Transverse colon (tissue), 4 donors: ENCODE measurements at regions not wholly inside any gene's neighbourhood (a gene's known extent, or its start where the extent isn't known, plus 50 kb on each side); places are given as distances from the start of the nearest gene placed in this dataset.

Experiments used
- DNase-seq: peaks from one replicate; pipeline ENCODE4 v3.0.0-alpha.2; 2019
- H3K27ac ChIP-seq, 4 donors: fragments of 200-600 bp; sonication (generic); 2 replicates each; pipeline ENCODE4 v1.5.1; 2016 to 2018; ENCODE audit warnings: inconsistent platforms in 4 of 4
- H3K27me3 ChIP-seq: fragments of 200-600 bp; sonication (generic); 2 replicates; pipeline ENCODE4 v1.5.1; 2017; ENCODE audit warnings: inconsistent platforms
- H3K36me3 ChIP-seq, 4 donors: fragments of 200-600 bp; sonication (generic); 2 replicates each; pipeline ENCODE4 v1.5.1; 2017 to 2019; ENCODE audit warnings: inconsistent platforms in 4 of 4
- H3K4me1 ChIP-seq, 4 donors: fragments of 200-600 bp; sonication (generic); 2 replicates each; pipeline ENCODE4 v1.5.1; 2017 to 2020; ENCODE audit warnings: inconsistent platforms in 4 of 4
- H3K4me3 ChIP-seq, 4 donors: fragments of 200-600 bp; sonication (generic); 1 replicate in 1 of 4; 2 replicates in 3 of 4; pipeline versions ENCODE4 v1.5.1 to v1.6.1; 2017 to 2019; ENCODE audit warnings: inconsistent platforms in 4 of 4
- H3K9me3 ChIP-seq, 2 donors: fragments of 200-600 bp; sonication (generic); 2 replicates each; pipeline ENCODE4 v1.5.1; 2017 to 2019; ENCODE audit warnings: inconsistent platforms in 2 of 2
- EP300 ChIP-seq: sonication (generic); formaldehyde crosslinking; IDR thresholded peaks from one replicate; pipeline ENCODE4 v1.6.1; 2017; ENCODE audit warnings: antibody characterized with exemption, low read depth
- POLR2A ChIP-seq: fragments of 450-650 bp; IDR thresholded peaks from one replicate; pipeline ENCODE4 v1.6.1; 2016; ENCODE audit warnings: antibody characterized with exemption, mild to moderate bottlenecking, moderate library complexity
- POLR2AphosphoS5 ChIP-seq, 3 donors: sonication (generic); formaldehyde crosslinking; IDR thresholded peaks; one replicate each; pipeline ENCODE4 v1.6.1; 2016; ENCODE audit warnings: antibody characterized with exemption in 3 of 3
- WGBS, 2 donors: methylation state at CpG; one replicate each; pipeline ENCODE4 v1.1.5; 2018; ENCODE audit warnings: low coverage in 1 of 2; 5-methylcytosine and 5-hydroxymethylcytosine counted together
- in situ Hi-C, 4 donors: fragments of 200-750 bp; cut with MboI; loops; one replicate each; pipeline versions ENCODE4 v1.15.0 to v1.15.1; 2017; ENCODE audit warnings: low sequenced_read_pairs in 3 of 4, low pct_ligation_motif_present in 1 of 4, low pct_unique_long_range_greater_than_20kb in 1 of 4
- intact Hi-C: fragments of 100-400 bp; cut with DNase I; formaldehyde crosslinking; loops from one replicate; pipeline ENCODE4 v1.15.1; 2023; ENCODE audit warnings: low total_unique reads
- TF ChIP-seq, protein P1 (sequence below), 5 experiments: fragments of 200-600 bp in 3 of 5; fragments of 450-650 bp in 2 of 5; sonication (generic) in 3 of 5; IDR thresholded peaks; 1 replicate in 2 of 5; 2 replicates in 3 of 5; pipeline ENCODE4 v1.5.1; 2016 to 2017; ENCODE audit warnings: antibody characterized with exemption in 5 of 5, inconsistent platforms in 3 of 5, mild to moderate bottlenecking in 2 of 5, moderate library complexity in 1 of 5

DNA sequence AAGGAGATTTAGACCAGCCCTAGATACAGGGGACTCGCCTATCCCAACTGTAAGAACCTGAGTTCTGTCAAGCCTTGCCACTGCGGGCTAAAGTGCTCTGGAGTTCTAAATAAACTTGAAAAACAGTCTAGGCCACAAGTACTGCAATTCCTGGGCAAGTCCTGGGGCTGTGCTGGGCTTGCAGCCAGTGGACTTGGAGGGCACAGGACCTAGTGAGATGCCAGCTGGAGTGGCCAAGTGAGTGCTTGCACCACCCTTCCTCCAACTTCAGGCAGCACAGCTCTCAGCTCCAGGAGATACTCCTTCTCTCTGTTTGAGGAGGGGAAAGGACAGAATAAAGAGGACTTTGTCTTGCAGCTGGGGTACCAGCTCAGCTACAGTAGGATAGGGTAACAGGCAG lies 307.6 kb upstream of the FBXO33 start:
- no peaks in the 10 kb centered on the region for H3K4me1 ChIP-seq
- H3K9me3 ChIP-seq, result peaks cover 0 to 8% of the 10 kb centered on the region in 2 donors
- in situ Hi-C loops (no loop called here), intact Hi-C loops (no loop called here)
- no peaks in the 10 kb centered on the region for H3K27me3 ChIP-seq
- no peak overlapping the region for H3K27ac ChIP-seq
- DNase-seq, result no peak
- 89% methylated on average over 2 of the region's 2 CpGs; no CpG with 5 or more reads in 1 of the 2 donors for WGBS, 2 donors
- no peaks in the 10 kb centered on the region for H3K36me3 ChIP-seq
- no peak overlapping the region for H3K4me3 ChIP-seq
- no peak for TF ChIP-seq POLR2AphosphoS5 (IDR thresholded peaks at IDR 0.05)
- no peak for TF ChIP-seq EP300
- TF ChIP-seq POLR2A, result no peak
- TF ChIP-seq, protein P1, sequence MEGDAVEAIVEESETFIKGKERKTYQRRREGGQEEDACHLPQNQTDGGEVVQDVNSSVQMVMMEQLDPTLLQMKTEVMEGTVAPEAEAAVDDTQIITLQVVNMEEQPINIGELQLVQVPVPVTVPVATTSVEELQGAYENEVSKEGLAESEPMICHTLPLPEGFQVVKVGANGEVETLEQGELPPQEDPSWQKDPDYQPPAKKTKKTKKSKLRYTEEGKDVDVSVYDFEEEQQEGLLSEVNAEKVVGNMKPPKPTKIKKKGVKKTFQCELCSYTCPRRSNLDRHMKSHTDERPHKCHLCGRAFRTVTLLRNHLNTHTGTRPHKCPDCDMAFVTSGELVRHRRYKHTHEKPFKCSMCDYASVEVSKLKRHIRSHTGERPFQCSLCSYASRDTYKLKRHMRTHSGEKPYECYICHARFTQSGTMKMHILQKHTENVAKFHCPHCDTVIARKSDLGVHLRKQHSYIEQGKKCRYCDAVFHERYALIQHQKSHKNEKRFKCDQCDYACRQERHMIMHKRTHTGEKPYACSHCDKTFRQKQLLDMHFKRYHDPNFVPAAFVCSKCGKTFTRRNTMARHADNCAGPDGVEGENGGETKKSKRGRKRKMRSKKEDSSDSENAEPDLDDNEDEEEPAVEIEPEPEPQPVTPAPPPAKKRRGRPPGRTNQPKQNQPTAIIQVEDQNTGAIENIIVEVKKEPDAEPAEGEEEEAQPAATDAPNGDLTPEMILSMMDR (IDR thresholded peaks at IDR 0.05), result no peak

DNA sequence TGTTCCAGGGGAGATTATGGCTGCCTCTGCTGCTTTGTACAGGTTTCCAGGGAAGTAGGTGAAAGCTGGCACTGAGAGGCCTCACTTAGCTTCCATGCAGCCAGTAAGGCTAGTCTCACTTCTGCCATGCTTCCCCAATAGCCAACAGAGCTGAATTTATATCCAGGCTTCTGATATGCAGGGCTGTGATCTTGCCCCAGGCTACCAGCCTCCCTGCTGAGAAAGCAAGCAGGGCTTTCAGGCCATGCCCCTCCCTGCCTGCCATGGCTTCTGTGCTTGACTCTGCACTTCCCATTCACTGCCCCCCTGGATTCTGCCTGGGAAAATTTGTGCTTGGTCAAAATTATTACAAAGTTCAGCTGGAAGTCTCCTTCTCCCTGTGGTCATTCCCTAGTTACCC lies 302.1 kb upstream of the FBXO33 start:
- Histone ChIP-seq H3K4me3 (no peak overlapping the region), H3K4me1 (no peaks in the 10 kb centered on the region), H3K27ac (no peak overlapping the region), H3K9me3 (peaks cover 0 to 20% of the 10 kb centered on the region in 2 donors), H3K36me3 (no peaks in the 10 kb centered on the region), H3K27me3 (no peaks in the 10 kb centered on the region)
- in situ Hi-C loops, result no loop called here
- TF ChIP-seq, protein P1 (IDR thresholded peaks at IDR 0.05), result no peak
- DNase-seq, result no peak
- intact Hi-C loops, result no loop called here

DNA sequence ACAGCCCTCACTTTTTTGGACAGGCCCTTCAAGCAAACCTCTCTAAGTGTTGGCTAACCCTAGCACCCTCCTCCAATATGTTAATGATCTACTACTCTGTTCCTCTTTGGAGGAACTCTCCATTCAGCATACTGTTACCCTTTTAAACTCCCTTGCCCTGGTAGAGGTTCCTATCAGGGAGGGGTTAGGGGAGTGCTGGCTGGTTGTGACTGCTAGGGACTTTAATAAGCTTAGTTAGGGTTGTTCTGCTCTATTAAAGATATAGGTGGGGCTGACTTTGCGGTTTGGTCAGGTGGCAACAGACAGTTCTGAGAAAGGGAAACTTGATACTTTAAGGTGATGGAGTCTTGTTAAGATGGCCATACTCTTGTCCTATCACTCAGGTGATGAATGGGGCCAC lies 301.5 kb upstream of the FBXO33 start:
- H3K9me3 ChIP-seq, result peaks cover 0 to 20% of the 10 kb centered on the region in 2 donors
- no peak overlapping the region for H3K27ac ChIP-seq
- H3K4me1 ChIP-seq, result no peaks in the 10 kb centered on the region
- no peaks in the 10 kb centered on the region for H3K36me3 ChIP-seq
- WGBS, 2 donors, result 82 to 100% methylated on average over 1 of the region's 1 CpG
- H3K4me3 ChIP-seq, result no peak overlapping the region
- intact Hi-C loops, result loop anchor here (2.0 kb wide), 1 partner anchor 37 kb away; no protein-coding TSS in a partner anchor
- DNase-seq, result no peak
- in situ Hi-C loops, result no loop called here
- H3K27me3 ChIP-seq, result no peaks in the 10 kb centered on the region
- TF ChIP-seq POLR2A (no peak), EP300 (no peak), POLR2AphosphoS5 (IDR thresholded peaks at IDR 0.05) (no peak)
- TF ChIP-seq, protein P1 (IDR thresholded peaks at IDR 0.05), result no peak

DNA sequence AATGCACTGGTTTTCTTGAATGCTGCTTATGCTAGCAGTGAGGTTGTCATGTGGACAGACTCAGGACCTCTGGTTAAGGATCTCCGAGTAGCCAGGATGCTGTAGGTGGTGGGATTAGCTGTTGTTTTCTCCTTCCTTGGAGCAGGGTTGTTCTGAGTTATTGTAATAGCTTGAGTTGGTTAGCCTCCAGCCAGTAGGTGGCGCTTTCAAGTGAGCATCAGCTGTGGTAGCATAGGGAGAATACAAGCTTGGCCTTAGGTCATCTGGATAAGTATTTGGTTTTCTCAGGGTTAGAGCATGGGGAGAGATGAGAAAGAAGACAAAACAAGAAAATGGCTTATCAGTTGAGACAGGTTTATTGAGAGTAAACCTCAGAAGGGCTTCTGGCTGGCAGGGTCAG lies 299.7 kb upstream of the FBXO33 start:
- in situ Hi-C loops (no loop called here), intact Hi-C loops (loop anchor here (2.0 kb wide), 1 partner anchor 35 kb away; no protein-coding TSS in a partner anchor)
- no peak for DNase-seq
- TF ChIP-seq, protein P1 (IDR thresholded peaks at IDR 0.05), result no peak
- TF ChIP-seq POLR2AphosphoS5 (IDR thresholded peaks at IDR 0.05) (no peak), POLR2A (no peak), EP300 (no peak)
- WGBS, 2 donors, result 50 to 70% methylated on average over 1 to 2 of the region's 2 CpGs
- peaks cover 0 to 15% of the 10 kb centered on the region in 2 donors for H3K9me3 ChIP-seq
- H3K4me3 ChIP-seq, result no peak overlapping the region
- H3K36me3 ChIP-seq, result no peaks in the 10 kb centered on the region
- no peaks in the 10 kb centered on the region for H3K27me3 ChIP-seq
- H3K4me1 ChIP-seq, result no peaks in the 10 kb centered on the region
- no peak overlapping the region for H3K27ac ChIP-seq
